ENCODE measurements at regions not wholly inside any gene's neighbourhood (a gene's known extent, or its start where the extent isn't known, plus 50 kb on each side); places are given as distances from the start of the nearest gene placed in this dataset.

GRCh38 chr12:66744956-66745383, 66.1 kb upstream of the GRIP1 start:
- H4K20me1 ChIP-seq (replicated peaks; ENCODE audit: control insufficient read depth, insufficient read depth, low read length): no peaks in the 10 kb centered on the region
- 0% methylated on average over 3 of the region's 3 CpGs for WGBS (ENCODE audit: insufficient coverage, low coverage, missing lambda C conversion rate)
- H3K4me2 ChIP-seq (ENCODE audit: insufficient read depth, low read length): no peak overlapping the region
- BruUV-seq (replicated peaks): no TSS peak
- no peak overlapping the region for H2AFZ ChIP-seq (ENCODE audit: low read depth, low read length)
- intact Hi-C loops (cut with micrococcal nuclease): no loop called here
- FAIRE-seq: no peak
- DNase-seq (ENCODE audit: extremely low read depth in 1 of 4, low spot score in 3 of 4): no peak
- H3K4me3 ChIP-seq: no peak overlapping the region
- no peak overlapping the region for H3K27ac ChIP-seq (ENCODE audit: extremely low read depth, low read depth, low read length)
- H3K27me3 ChIP-seq (ENCODE audit: control insufficient read depth in 2 of 2, insufficient read depth in 2 of 2, low read length in 2 of 2): no peaks in the 10 kb centered on the region
- TF ChIP-seq MAFG (tag; conservative IDR thresholded peaks at IDR 0.05): peak; percentile 67
- TF ChIP-seq CSDE1 (IDR thresholded peaks at IDR 0.05): no peak
- TF ChIP-seq NFYB (IDR thresholded peaks at IDR 0.05; ENCODE audit: extremely low read depth, insufficient read length): no peak
- TF ChIP-seq CBX8 (IDR thresholded peaks at IDR 0.05; ENCODE audit: borderline replicate concordance, extremely low read depth, low read depth, low read length, poor library complexity, severe bottlenecking): no peak
- peak; percentile 55; the same call in 1 of the 2 replicates for TF ChIP-seq C11orf30 (IDR thresholded peaks at IDR 0.05; ENCODE audit: low read depth)
- TF ChIP-seq ZNF316 (IDR thresholded peaks at IDR 0.05): peak; percentile 77
- peak; percentile 61 for TF ChIP-seq MAFF (IDR thresholded peaks at IDR 0.05; ENCODE audit: low read length)
- peak; percentile 60 for TF ChIP-seq MAFK (IDR thresholded peaks at IDR 0.05; ENCODE audit: low read length)
- H3K36me3 ChIP-seq (ENCODE audit: control insufficient read depth, insufficient read depth, low read length): no peaks in the 10 kb centered on the region
- no peaks in the 10 kb centered on the region for H3K9me1 ChIP-seq (ENCODE audit: control insufficient read depth, insufficient read depth, low read length)
- no peaks in the 10 kb centered on the region for H3K9me3 ChIP-seq (replicated peaks; ENCODE audit: control insufficient read depth, insufficient read depth, low read depth, low read length)
- CTCF ChIA-PET (ENCODE audit: low intra/inter-chr PET ratio): no interaction called here
- H3K79me2 ChIP-seq (ENCODE audit: control insufficient read depth, insufficient read depth, low read length): no peaks in the 10 kb centered on the region
- ATAC-seq: no peak
- POLR2A ChIA-PET: no interaction called here
- no peak overlapping the region for H3K9ac ChIP-seq (ENCODE audit: insufficient read depth in 1 of 2, low read depth in 2 of 2, low read length in 2 of 2)
- no peaks in the 10 kb centered on the region for H3K4me1 ChIP-seq (replicated peaks in 1 of 2; ENCODE audit: control insufficient read depth in 2 of 2, insufficient read depth in 2 of 2, low read length in 2 of 2)
- in situ Hi-C loops (cut with MboI): no loop called here

Measured in K562 (cell line).